ENCODE measurements at regions not wholly inside any gene's neighbourhood (a gene's known extent, or its start where the extent isn't known, plus 50 kb on each side); places are given as distances from the start of the nearest gene placed in this dataset.

GRCh38 chr10:71029907-71030306, 141.5 kb upstream of the PCBD1 start:
- TF ChIP-seq CTCF (tag by site-specific recombination; IDR thresholded peaks at IDR 0.05) (no peak), REST (tag by site-specific recombination; IDR thresholded peaks at IDR 0.05) (no peak), ZNF366 (tag by site-specific recombination; conservative IDR thresholded peaks at IDR 0.05) (no peak), OVOL3 (tag by site-specific recombination; IDR thresholded peaks at IDR 0.05) (no peak), GFI1B (tag by site-specific recombination; IDR thresholded peaks at IDR 0.05) (no peak), ZNF174 (tag by site-specific recombination; IDR thresholded peaks at IDR 0.05) (no peak), ZFP41 (tag by site-specific recombination; IDR thresholded peaks at IDR 0.05; ENCODE audit: borderline replicate concordance) (no peak), ZNF121 (tag by site-specific recombination; IDR thresholded peaks at IDR 0.05) (no peak), ZBTB49 (tag by site-specific recombination; IDR thresholded peaks at IDR 0.05; ENCODE audit: low read depth) (no peak), ZFHX2 (tag by site-specific recombination; conservative IDR thresholded peaks at IDR 0.05) (no peak)
- TF ChIP-seq, protein P1, sequence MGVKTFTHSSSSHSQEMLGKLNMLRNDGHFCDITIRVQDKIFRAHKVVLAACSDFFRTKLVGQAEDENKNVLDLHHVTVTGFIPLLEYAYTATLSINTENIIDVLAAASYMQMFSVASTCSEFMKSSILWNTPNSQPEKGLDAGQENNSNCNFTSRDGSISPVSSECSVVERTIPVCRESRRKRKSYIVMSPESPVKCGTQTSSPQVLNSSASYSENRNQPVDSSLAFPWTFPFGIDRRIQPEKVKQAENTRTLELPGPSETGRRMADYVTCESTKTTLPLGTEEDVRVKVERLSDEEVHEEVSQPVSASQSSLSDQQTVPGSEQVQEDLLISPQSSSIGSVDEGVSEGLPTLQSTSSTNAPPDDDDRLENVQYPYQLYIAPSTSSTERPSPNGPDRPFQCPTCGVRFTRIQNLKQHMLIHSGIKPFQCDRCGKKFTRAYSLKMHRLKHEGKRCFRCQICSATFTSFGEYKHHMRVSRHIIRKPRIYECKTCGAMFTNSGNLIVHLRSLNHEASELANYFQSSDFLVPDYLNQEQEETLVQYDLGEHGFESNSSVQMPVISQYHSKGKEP (tag by site-specific recombination; IDR thresholded peaks at IDR 0.05), result no peak
- TF ChIP-seq, protein P2, sequence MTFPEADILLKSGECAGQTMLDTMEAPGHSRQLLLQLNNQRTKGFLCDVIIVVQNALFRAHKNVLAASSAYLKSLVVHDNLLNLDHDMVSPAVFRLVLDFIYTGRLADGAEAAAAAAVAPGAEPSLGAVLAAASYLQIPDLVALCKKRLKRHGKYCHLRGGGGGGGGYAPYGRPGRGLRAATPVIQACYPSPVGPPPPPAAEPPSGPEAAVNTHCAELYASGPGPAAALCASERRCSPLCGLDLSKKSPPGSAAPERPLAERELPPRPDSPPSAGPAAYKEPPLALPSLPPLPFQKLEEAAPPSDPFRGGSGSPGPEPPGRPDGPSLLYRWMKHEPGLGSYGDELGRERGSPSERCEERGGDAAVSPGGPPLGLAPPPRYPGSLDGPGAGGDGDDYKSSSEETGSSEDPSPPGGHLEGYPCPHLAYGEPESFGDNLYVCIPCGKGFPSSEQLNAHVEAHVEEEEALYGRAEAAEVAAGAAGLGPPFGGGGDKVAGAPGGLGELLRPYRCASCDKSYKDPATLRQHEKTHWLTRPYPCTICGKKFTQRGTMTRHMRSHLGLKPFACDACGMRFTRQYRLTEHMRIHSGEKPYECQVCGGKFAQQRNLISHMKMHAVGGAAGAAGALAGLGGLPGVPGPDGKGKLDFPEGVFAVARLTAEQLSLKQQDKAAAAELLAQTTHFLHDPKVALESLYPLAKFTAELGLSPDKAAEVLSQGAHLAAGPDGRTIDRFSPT (tag by site-specific recombination; IDR thresholded peaks at IDR 0.05), result no peak

Measured in HEK293 (cell line).